NCI-H146 (cell line): ENCODE measurements at regions not wholly inside any gene's neighbourhood (a gene's known extent, or its start where the extent isn't known, plus 50 kb on each side); places are given as distances from the start of the nearest gene placed in this dataset.

ENCODE experiments used
- DNase-seq: peaks from one replicate; lab custom pipeline; 2025; lab: John Stamatoyannopoulos, UW

- DNase-seq = no peak
These were observed 63.5 kb downstream of the MYCN start for GRCh38 chr2:16003809-16004208.

DNA sequence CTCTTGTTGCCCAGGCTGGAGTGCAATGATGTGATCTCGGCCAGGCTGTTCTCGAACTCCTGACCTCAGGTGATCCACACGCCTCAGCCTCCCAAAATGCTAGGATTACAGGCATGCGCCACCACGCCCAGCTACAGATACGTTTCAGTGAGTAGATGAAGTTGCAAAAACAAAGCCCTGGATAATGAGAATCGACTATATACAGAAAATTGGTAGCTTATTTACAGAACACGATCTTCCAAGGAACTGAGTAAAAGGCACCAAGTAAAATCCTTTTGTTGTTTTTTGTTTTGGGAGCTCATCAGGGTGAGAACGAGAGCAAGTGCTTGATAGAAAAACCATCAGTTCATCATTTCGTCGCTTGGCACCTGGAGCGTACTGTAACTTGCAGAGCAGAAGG lies 62.8 kb downstream of the MYCN start:
- DNase-seq = no peak

- no peak for DNase-seq
These were observed 62.2 kb downstream of the MYCN start for GRCh38 chr2:16002575-16002974.

DNA sequence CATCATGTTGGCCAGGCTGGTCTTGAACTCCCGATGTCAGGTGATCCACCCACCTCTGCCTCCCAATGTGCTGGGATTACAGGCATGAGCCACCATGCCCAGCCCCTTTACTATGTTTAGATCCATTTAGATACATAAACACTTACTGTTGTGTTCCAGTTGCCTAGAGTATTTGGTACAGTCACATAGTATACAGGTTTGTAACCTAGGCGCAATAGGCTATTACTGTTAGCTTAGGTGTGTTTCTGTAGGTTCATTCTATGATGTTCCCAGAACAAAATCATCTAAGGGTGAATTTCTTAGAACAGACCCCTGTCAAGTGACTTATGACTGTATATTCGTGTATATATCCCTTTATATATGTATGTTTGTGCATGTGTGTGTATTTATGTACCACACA lies 61.8 kb downstream of the MYCN start:
- no peak for DNase-seq

DNA sequence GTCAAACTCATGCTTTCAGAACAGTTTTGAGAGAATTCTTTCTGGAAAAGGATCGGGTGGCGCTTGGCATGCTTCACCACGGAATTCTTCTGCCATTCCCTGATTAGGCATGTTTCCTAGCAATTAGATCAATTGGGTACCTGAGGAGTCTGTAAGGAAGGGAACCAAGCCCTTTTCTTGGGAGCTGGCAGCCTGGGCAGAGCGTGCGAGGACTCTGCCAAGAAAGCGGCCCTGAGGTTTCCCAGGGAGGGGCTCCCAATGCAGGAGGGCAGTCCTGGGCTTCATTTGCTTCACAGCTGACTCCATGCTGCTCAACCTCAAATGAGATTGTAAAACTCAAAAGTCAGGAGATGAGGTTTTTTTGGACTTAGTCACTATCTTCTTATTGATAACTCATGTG lies 60.3 kb downstream of the MYCN start:
- DNase-seq = no peak

- DNase-seq = no peak
These were observed 59.5 kb downstream of the MYCN start for GRCh38 chr2:15999596-16000469.

DNA sequence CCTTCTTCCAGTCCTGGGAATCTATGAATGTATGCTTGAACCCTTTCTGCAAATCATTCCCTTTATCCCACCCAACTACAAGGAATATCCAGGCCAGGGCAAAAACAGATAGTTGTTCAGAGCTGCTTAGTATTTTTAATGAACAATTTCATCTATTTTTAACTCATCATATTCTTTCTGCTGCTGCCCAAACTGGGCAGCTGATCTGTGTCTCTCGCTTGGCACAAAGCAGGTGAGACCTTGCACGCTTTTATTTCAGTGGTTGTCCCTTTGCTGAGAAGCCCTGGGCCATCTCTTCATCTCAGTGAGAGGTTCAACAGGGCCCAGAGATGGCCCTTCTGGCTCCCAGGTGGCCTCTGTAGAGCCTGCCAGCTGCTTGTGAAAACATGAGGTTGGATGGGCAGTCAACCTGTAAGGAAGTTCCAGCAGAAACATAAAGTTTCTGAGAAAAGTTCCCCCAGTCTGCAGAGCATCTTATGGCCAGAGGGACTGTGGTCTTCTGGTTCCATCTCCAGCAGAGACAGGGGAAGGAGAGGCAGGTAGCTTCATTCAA lies 57.5 kb downstream of the MYCN start:
- DNase-seq = no peak

DNA sequence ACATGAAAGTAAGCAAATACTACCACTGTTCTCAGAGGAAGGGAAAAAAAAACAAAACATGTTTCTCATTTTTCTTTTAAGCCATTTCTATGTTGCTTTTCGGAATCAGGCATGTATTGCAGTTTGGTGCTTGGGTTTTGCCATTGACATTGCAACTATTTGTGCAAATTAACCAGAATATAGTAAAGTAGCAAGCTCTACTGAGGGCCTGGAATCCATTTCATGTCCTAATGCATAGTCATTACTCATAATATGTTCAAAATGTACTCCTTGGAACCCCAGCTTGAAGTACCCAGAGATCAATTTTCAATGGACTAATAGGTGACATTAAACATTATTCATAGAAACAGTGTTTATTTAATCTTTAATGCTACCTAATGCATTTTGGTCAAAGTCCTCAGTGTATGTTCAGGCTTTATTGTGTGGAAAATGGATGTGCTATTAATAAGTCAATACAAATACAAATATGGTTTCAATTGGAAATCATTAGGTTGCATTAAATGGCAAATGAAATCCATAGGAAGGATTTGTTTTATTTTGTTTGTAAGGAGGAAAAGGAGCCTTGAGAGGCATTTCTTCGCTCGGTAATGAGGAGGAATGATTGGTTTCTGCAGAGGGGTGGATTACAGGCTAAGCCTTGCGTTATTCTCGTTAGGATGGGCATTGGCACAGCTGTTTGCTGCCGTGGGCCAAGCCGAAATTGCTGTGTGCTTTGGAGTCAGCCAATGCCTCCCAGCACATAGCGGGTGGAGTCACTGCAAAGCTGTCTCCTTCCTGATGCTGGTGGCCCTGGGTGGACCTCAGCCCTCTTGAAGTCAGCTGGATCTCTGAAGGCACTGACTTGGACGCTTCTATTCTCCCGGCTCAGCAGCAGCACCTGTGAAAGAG lies 56.4 kb downstream of the MYCN start:
- DNase-seq = no peak
